HG02623 (cell line): ENCODE measurements at regions not wholly inside any gene's neighbourhood (a gene's known extent, or its start where the extent isn't known, plus 50 kb on each side); places are given as distances from the start of the nearest gene placed in this dataset.
"Not testable (repeated sequence)": the region's sequence is repeated elsewhere in the genome, so short reads cannot be mapped to it uniquely, and the experiment has no call there.

Experiments used
- ATAC-seq: cut with Tn5 transposase; IDR thresholded peaks from one replicate; pipeline ENCODE4 v1.9.1; 2021; ENCODE audit warnings: moderate library complexity; ENCODE audit not compliant: unreplicated experiment

- not testable (repeated sequence) for ATAC-seq
Observed at GRCh38 chr6:71686021-71686677, 200.2 kb upstream of the RIMS1 start.

DNA sequence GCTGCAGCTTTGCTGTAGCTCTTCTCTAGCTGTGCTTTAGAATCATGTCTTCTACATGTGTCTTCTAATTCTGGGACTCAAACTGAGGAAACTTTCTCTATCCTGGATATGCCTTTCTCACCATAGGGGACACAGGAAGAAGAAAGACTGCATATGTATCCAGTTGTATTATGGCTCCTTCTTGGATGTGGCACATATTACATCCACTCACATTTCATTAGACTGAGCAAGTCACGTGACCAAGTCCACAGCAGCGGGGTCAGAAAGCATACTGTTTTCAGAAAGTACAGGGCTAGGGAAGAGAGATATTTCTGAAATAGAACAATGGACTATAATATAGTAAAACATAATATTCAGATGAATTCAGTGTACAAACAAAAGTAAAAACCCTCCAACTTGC, 187.6 kb upstream of the RIMS1 start:
- no peak for ATAC-seq

GRCh38 chr6:71706523-71706922, 179.8 kb upstream of the RIMS1 start:
- peak; percentile 63 for ATAC-seq

- ATAC-seq = no peak
Observed at GRCh38 chr6:71707059-71707458, 179.3 kb upstream of the RIMS1 start.

DNA sequence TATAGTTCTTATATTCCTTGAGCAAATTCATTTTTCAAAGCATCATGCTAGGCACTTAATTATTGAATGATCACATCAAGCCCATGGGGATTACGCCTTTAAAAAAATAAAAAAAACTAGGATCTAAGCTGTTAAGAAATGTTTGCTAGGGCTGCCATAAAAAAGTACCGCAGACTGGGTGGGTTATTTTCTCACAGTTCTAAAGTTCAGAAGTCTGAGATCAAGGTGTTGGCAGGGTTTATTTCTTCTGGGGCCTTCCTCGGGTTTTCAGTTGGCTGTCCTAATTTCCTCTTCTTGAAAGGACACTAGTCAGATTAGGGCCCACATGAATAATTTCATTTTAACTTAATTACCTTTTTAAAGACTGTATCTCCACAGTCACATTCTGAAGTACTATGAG, 165.6 kb upstream of the RIMS1 start:
- ATAC-seq = no peak

DNA sequence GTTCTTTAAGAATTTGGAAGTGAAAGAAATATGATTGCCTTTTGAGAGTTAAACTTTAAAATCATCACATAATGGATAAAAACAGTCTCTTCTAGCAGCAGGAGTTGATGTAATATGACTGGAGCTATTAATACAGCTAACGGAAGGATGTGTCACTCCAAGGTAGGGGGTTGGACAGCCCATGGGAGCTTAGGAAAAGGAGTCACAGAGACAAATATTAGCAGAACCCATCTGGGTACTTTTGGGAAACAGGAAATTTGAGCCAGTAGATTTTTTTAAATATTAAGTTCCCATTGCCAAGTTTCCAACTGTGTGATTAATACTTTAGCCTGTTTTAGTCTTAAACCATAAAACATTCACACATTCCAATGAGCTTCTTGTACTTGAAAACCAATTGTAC, 164.7 kb upstream of the RIMS1 start:
- no peak for ATAC-seq

GRCh38 chr6:71722736-71723135, 163.6 kb upstream of the RIMS1 start:
- ATAC-seq = no peak

DNA sequence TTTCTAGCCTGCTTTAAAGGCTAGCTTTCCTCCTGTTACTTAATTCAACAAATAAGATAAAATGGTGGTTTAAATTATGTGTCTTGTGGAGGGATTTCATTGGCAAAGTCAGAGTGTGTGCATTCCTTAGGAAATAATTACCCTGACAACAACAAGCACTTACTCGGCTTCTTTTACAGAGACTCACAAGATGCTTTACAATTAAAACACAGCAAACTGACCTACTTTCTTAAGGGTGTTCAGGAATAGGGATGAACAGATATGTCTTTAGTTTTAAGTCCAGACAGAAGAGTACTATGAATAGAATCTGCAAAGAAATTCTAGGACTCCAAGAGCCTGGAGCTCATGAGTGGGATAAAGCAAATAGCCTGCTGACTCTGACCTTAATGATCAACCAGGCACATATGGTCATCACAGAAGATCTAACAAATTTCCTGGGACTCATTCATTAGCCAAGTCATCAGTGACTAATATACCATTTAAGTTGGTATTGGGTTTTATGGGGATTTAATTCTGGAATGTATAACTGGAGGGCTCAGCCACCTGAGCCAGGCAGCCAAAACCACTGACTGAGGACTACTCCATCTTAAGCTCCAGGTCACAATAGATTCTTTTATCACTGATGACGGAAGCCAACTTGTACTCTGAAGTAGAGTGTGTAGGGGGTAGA, 161.8 kb upstream of the RIMS1 start:
- ATAC-seq = no peak

DNA sequence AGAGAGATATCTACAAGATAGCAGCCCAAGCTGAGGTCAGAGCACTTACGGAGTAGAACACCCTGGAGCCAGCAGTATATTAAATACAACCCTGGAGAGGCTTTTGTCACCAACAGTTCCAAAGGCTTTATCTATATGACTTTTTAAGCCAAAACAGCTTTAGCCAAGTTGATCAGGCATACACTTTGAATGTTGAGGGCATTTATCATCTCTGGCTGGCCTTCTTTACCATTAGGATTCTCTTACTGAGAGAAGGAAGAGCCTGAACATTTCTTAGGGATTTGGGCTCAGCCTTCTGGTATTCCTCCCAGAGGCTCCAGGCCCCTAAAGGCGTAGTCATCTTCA, 161.3 kb upstream of the RIMS1 start:
- ATAC-seq = no peak

DNA sequence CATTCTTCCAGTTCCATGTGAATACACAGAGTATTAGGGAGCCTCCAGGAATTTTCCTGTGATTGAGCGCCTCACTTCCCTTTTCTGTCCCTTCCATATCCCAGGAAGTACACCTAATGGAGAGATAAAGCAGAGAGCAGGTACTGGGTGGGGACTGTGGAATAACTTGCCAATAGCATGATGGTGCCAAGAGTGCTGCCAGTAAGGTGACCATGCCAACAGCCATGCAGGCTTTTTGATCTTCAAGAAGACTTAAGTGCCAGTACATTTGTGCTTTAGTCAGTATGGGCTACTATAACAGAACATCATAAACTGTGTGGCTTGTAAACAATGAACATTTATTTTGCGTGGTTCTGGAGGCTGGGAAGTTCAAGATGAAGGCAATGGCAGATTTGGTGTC, 160.2 kb upstream of the RIMS1 start:
- ATAC-seq = no peak

DNA sequence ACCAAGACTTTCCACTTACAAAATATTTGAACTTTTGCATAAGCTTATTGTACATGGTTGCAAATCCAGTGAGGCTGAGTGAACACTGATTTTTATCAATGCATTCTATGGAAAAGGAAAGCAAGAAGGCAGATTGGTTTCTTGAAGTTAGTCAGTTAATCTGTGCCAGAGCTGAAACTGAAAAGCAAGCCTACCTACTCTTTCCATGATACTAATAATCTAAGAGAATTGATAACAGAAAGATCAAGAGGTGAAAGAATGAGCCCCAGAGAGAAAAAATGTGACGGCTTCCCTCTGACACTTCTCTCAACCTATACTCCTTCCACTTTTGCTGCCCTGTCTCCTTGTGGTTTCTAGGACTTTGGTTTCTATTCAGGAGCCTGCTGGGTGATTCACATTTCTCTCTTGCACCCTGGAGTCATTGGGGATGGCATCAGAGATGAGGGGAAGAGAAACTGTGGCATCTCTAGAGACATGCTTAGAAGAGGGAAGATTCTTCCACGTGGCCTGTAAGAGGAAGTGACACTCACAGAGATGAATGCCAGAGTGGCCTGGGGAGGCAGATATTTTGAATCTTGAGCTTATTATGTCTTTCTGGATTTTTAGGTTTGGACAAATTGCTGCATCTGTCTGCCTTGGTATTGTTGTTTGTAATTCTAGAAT, 158.6 kb upstream of the RIMS1 start:
- ATAC-seq = peak; percentile 89

- ATAC-seq = no peak
Observed at GRCh38 chr6:71730284-71730683, 156.1 kb upstream of the RIMS1 start.

- no peak for ATAC-seq
Observed at GRCh38 chr6:71733970-71734899, 152.1 kb upstream of the RIMS1 start.

- ATAC-seq = no peak
Observed at GRCh38 chr6:71737953-71738352, 148.4 kb upstream of the RIMS1 start.

DNA sequence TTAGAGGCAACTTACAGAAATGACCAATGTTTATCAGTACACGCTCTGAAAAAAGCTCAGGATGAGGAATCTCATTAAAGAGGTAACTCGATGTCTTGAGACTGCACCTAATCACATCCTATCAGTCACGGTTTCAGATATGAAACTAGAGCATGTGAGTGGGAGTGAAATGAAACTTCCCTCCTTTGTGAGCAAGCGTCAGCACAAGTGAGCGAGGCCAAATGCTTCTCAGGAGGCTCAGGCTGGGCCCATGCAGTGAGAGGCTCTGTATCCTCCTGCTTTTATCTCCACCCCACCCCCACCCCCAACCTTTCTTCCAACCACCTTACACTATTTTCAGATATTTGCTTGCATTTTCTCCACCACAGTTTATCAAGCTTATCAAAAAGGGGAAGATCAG, 140.8 kb upstream of the RIMS1 start:
- ATAC-seq = no peak

- ATAC-seq = no peak
Observed at GRCh38 chr6:71766146-71766760, 120.1 kb upstream of the RIMS1 start.

DNA sequence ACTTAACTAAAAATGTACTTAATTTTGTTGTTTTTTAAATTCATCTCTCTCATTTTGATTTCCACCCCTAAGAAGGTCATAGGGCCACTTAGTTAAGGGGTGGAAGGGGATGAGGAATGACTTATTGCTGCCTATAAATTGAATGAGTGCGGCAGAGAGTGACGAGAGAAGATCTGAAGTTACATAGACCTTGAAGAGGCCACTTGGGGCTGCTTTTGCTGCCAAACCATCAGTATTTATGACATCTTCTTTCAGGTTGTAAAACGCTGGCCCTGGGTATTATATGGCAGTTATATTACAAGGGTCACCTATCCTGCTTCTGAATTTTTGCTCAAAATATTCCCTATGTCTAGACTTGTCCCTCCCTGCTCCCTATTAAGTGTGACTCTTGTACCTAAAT, 119.6 kb upstream of the RIMS1 start:
- ATAC-seq = no peak

GRCh38 chr6:71768356-71768755, 118.0 kb upstream of the RIMS1 start:
- no peak for ATAC-seq

GRCh38 chr6:71808865-71809264, 77.5 kb upstream of the RIMS1 start:
- ATAC-seq = no peak

DNA sequence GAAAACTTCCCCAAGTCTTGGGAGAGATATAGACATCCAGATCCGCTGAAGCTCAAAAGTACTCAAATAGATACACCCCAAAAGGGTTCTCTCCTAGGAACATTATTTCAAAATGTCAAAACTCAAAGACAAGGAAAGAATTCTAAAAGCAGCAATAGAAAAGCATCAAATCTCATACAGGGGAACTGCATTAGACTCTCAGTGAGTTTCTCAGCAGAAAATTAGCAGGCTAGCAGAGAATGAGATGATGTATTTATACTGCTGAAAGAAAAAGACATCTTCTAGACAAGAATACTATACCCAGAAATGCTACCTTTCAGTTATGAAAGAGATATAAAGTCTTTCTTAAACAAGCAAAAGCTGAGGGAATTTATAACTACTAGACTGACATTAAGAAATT, 75.5 kb upstream of the RIMS1 start:
- ATAC-seq = no peak

GRCh38 chr6:71822625-71823024, 63.7 kb upstream of the RIMS1 start:
- ATAC-seq = no peak
